Panc1 (cell line): ENCODE measurements at regions not wholly inside any gene's neighbourhood (a gene's known extent, or its start where the extent isn't known, plus 50 kb on each side); places are given as distances from the start of the nearest gene placed in this dataset.

Experiments
- ATAC-seq: fragments of 200-7000 bp; cut with Tn5 transposase; 2 replicates; pipeline ENCODE4 v1.9.1; 2020; ENCODE audit warnings: mild to moderate bottlenecking, moderate library complexity
- BruUV-seq: library from RNA; stranded (reverse); fragments of 400-500 nt; replicated peaks from 2 replicates; lab custom pipeline; 2021; lab: Mats Ljungman, UMichigan
- CTCF ChIA-PET: fragments of 300-600 bp; sonication (Branson Sonifier 250); formaldehyde crosslinking; loops from one replicate; lab custom pipeline; 2022; ENCODE audit warnings: antibody characterized with exemption; lab: Charles Lee
- POLR2A ChIA-PET: fragments of 300-600 bp; sonication (Branson Sonifier 250); formaldehyde crosslinking; loops from one replicate; lab custom pipeline; 2022; ENCODE audit warnings: antibody characterized with exemption; lab: Charles Lee
- DNase-seq: peaks from one replicate; pipeline ENCODE4 v3.0.0-alpha.2; 2010; ENCODE audit warnings: low read depth, low spot score
- H3K27ac ChIP-seq: 2 replicates; pipeline ENCODE4 v1.5.1; 2011; ENCODE audit warnings: mild to moderate bottlenecking, low read length, inconsistent platforms
- H3K27me3 ChIP-seq: fragments of 200-500 bp; sonication (Bioruptor generic); 2 replicates; pipeline ENCODE4 v1.6.0; 2014; ENCODE audit warnings: low read length, inconsistent platforms; ENCODE audit not compliant: control insufficient read depth, insufficient read depth
- H3K36me3 ChIP-seq: fragments of 200-500 bp; sonication (Bioruptor generic); 2 replicates; pipeline ENCODE4 v1.5.1; 2014; ENCODE audit warnings: inconsistent platforms, mild to moderate bottlenecking, low read length, moderate library complexity; ENCODE audit not compliant: control insufficient read depth, insufficient read depth
- H3K4me1 ChIP-seq: 2 replicates; pipeline ENCODE4 v1.5.1; 2011; ENCODE audit warnings: inconsistent platforms, mild to moderate bottlenecking, low read length, moderate library complexity; ENCODE audit not compliant: control insufficient read depth, insufficient read depth
- H3K4me3 ChIP-seq, 2 experiments: 2 replicates each; pipeline ENCODE4 v1.5.1; 2011 to 2012; ENCODE audit warnings: low read depth in 2 of 2, low read length in 2 of 2, mild to moderate bottlenecking in 2 of 2, inconsistent platforms in 1 of 2, moderate library complexity in 1 of 2
- H3K9me3 ChIP-seq: fragments of 200-500 bp; sonication (Bioruptor generic); 2 replicates; pipeline ENCODE4 v1.5.1; 2014; ENCODE audit warnings: low read depth, mild to moderate bottlenecking, inconsistent platforms, low read length, moderate library complexity; ENCODE audit not compliant: control insufficient read depth, insufficient read depth
- CTCF ChIP-seq: fragments of 450-650 bp; IDR thresholded peaks from 2 replicates; pipeline ENCODE4 v1.5.1; 2017; ENCODE audit warnings: mild to moderate bottlenecking
- POLR2AphosphoS5 ChIP-seq: IDR thresholded peaks from 2 replicates; pipeline ENCODE4 v1.6.1; 2012; ENCODE audit warnings: mild to moderate bottlenecking, low read depth, low read length, moderate library complexity
- SIN3A ChIP-seq: IDR thresholded peaks from 2 replicates; pipeline ENCODE4 v1.6.1; 2012; ENCODE audit warnings: low read depth, mild to moderate bottlenecking, low read length, moderate library complexity, borderline replicate concordance; ENCODE audit not compliant: insufficient read depth
- TCF7L2 ChIP-seq: IDR thresholded peaks from 2 replicates; pipeline ENCODE4 v1.6.1; 2011; ENCODE audit warnings: mild to moderate bottlenecking, low read depth, low read length, inconsistent platforms
- in situ Hi-C: cut with HindIII; loops from 2 replicates; pipeline ENCODE4 v1.10.0; 2016; ENCODE audit warnings: low sequenced_read_pairs, low pct_unique_long_range_greater_than_20kb
- intact Hi-C: fragments of 100-400 bp; cut with micrococcal nuclease; formaldehyde crosslinking; loops from one replicate; pipeline ENCODE4 v1.10.0; 2022; ENCODE audit not compliant: unreplicated experiment
- TF ChIP-seq, protein P1 (sequence below), 2 experiments: IDR thresholded peaks; 2 replicates each; pipeline ENCODE4 v1.6.1; 2011 to 2012; ENCODE audit warnings: low read depth in 2 of 2, control low read depth in 1 of 2, low read length in 1 of 2, mild to moderate bottlenecking in 1 of 2, moderate library complexity in 1 of 2; ENCODE audit not compliant: insufficient read depth in 1 of 2

GRCh38 chr7:41785840-41786239 is 83.0 kb upstream of the INHBA start:
- Histone ChIP-seq H3K4me3 (no peak overlapping the region), H3K36me3 (no peaks in the 10 kb centered on the region), H3K9me3 (no peaks in the 10 kb centered on the region), H3K4me1 (no peaks in the 10 kb centered on the region), H3K27me3 (no peaks in the 10 kb centered on the region), H3K27ac (no peak overlapping the region)
- intact Hi-C loops (no loop called here), in situ Hi-C loops (no loop called here)
- TF ChIP-seq, protein P1, sequence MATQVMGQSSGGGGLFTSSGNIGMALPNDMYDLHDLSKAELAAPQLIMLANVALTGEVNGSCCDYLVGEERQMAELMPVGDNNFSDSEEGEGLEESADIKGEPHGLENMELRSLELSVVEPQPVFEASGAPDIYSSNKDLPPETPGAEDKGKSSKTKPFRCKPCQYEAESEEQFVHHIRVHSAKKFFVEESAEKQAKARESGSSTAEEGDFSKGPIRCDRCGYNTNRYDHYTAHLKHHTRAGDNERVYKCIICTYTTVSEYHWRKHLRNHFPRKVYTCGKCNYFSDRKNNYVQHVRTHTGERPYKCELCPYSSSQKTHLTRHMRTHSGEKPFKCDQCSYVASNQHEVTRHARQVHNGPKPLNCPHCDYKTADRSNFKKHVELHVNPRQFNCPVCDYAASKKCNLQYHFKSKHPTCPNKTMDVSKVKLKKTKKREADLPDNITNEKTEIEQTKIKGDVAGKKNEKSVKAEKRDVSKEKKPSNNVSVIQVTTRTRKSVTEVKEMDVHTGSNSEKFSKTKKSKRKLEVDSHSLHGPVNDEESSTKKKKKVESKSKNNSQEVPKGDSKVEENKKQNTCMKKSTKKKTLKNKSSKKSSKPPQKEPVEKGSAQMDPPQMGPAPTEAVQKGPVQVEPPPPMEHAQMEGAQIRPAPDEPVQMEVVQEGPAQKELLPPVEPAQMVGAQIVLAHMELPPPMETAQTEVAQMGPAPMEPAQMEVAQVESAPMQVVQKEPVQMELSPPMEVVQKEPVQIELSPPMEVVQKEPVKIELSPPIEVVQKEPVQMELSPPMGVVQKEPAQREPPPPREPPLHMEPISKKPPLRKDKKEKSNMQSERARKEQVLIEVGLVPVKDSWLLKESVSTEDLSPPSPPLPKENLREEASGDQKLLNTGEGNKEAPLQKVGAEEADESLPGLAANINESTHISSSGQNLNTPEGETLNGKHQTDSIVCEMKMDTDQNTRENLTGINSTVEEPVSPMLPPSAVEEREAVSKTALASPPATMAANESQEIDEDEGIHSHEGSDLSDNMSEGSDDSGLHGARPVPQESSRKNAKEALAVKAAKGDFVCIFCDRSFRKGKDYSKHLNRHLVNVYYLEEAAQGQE (IDR thresholded peaks at IDR 0.05; ENCODE audit: insufficient read depth in 1 of 2, low read depth in 2 of 2, low read length in 1 of 2): no peak
- TF ChIP-seq SIN3A (no peak), POLR2AphosphoS5 (no peak), CTCF (no peak), TCF7L2 (no peak)
- no TSS peak for BruUV-seq
- DNase-seq: no peak
- ChIA-PET CTCF (no interaction called here), POLR2A (no interaction called here)
- no peak for ATAC-seq

DNA sequence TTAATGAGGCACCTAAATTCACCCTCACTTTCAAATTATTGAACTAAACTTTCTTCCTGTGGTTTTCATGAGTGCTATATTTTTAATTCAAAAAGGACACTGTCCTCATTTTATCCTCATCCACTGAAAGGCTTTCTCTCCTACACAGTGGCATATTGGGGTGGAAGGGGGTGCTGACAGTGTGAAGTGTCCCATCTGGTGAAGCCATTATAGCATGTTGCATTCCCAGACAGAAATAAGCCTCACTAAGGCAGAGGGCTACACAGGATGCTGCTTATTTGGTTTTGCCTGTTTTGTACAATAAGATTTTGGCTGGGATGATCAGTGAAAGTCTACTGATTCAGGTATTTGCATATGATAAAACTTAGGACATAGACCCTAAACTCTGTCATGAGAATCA is 82.4 kb upstream of the INHBA start:
- Histone ChIP-seq H3K36me3 (no peaks in the 10 kb centered on the region), H3K27ac (no peak overlapping the region), H3K9me3 (no peaks in the 10 kb centered on the region), H3K4me3 (no peak overlapping the region), H3K4me1 (no peaks in the 10 kb centered on the region), H3K27me3 (no peaks in the 10 kb centered on the region)
- TF ChIP-seq POLR2AphosphoS5 (no peak), SIN3A (no peak), TCF7L2 (no peak), CTCF (no peak)
- TF ChIP-seq, protein P1 (IDR thresholded peaks at IDR 0.05; ENCODE audit: insufficient read depth in 1 of 2, low read depth in 2 of 2, low read length in 1 of 2): no peak
- intact Hi-C loops (no loop called here), in situ Hi-C loops (no loop called here)
- POLR2A ChIA-PET: no interaction called here
- CTCF ChIA-PET: no interaction called here
- no TSS peak for BruUV-seq
- DNase-seq (no peak), ATAC-seq (no peak)
